HCT116 (cell line): ENCODE measurements at regions not wholly inside any gene's neighbourhood (a gene's known extent, or its start where the extent isn't known, plus 50 kb on each side); places are given as distances from the start of the nearest gene placed in this dataset.

Experiments used
- ATAC-seq: fragments of 200-7000 bp; cut with Tn5 transposase; 2 replicates; pipeline ENCODE4 v1.9.1; 2020; ENCODE audit warnings: mild to moderate bottlenecking, moderate library complexity
- BruUV-seq: library from RNA; stranded (reverse); fragments of 400-500 nt; replicated peaks from 2 replicates; lab custom pipeline; 2021; lab: Mats Ljungman, UMichigan
- CTCF ChIA-PET: fragments of 300-600 bp; sonication (Branson Sonifier 250); formaldehyde crosslinking; loops from one replicate; lab custom pipeline; 2021; ENCODE audit warnings: antibody characterized with exemption; lab: Charles Lee
- POLR2A ChIA-PET: fragments of 300-600, 350-600 bp; sonication (Branson Sonifier 250); formaldehyde crosslinking; loops from one replicate; lab custom pipeline; 2021; ENCODE audit warnings: antibody characterized with exemption; lab: Charles Lee
- RAD21 ChIA-PET, 2 experiments: fragments of 300-600 bp; sonication (Branson Sonifier 250); formaldehyde crosslinking; loops; one replicate each; lab custom pipeline; 2023; ENCODE audit warnings: low total read pairs in 2 of 2; ENCODE audit not compliant: uncharacterized antibody in 2 of 2, unreplicated experiment in 2 of 2, low non-redundant PET in 1 of 2; lab: Charles Lee
- DNase-seq: peaks from one replicate; pipeline ENCODE4 v3.0.0-alpha.2; 2010; ENCODE audit warnings: low read depth, low spot score
- H2AFZ ChIP-seq: fragments of 200-600 bp; shearing (Covaris generic), sonication (generic); 2 replicates; pipeline ENCODE4 v1.6.1; 2017; ENCODE audit warnings: low read depth, mixed run types, mixed read lengths, antibody characterized with exemption, low read length; ENCODE audit not compliant: poor library complexity, severe bottlenecking
- H3K27ac ChIP-seq: 2 replicates; pipeline ENCODE4 v1.5.1; 2012; ENCODE audit warnings: low read depth, low read length
- H3K27me3 ChIP-seq: fragments of 200-600 bp; sonication (generic); 2 replicates; pipeline ENCODE4 v1.6.1; 2016; ENCODE audit warnings: mixed run types, low read length, mixed read lengths; ENCODE audit not compliant: insufficient read depth
- H3K36me3 ChIP-seq, 2 experiments: fragments of 200-500 bp in 1 of 2; fragments of 200-600 bp in 1 of 2; sonication (Bioruptor generic) in 1 of 2; sonication (generic) in 1 of 2; 2 replicates each; pipeline versions ENCODE4 v1.5.1 to v1.6.1; 2014 to 2016; ENCODE audit warnings: low read length in 2 of 2, inconsistent platforms in 1 of 2, mixed read lengths in 1 of 2, mixed run types in 1 of 2; ENCODE audit not compliant: insufficient read depth in 2 of 2, control insufficient read depth in 1 of 2
- H3K4me1 ChIP-seq, 2 experiments: fragments of 200-600 bp in 1 of 2; sonication (generic) in 1 of 2; 2 replicates each; pipeline versions ENCODE4 v1.5.1 to v1.6.1; 2012 to 2017; ENCODE audit warnings: low read length in 2 of 2, inconsistent platforms in 1 of 2, mild to moderate bottlenecking in 1 of 2, mixed read lengths in 1 of 2, mixed run types in 1 of 2, moderate library complexity in 1 of 2; ENCODE audit not compliant: insufficient read depth in 2 of 2, control insufficient read depth in 1 of 2
- H3K4me2 ChIP-seq: fragments of 200-600 bp; sonication (generic); 2 replicates; pipeline ENCODE4 v1.6.1; 2017; ENCODE audit warnings: mixed run types, low read length, mixed read lengths
- H3K4me3 ChIP-seq, 2 experiments: fragments of 200-600 bp in 1 of 2; sonication (generic) in 1 of 2; replicated peaks in 1 of 2; 2 replicates each; pipeline ENCODE4 v1.5.1; 2011 to 2016; ENCODE audit warnings: low read length in 2 of 2, control low read depth in 1 of 2, low read depth in 1 of 2, mild to moderate bottlenecking in 1 of 2, mixed read lengths in 1 of 2, mixed run types in 1 of 2
- H3K79me2 ChIP-seq: fragments of 200-600 bp; sonication (generic); 2 replicates; pipeline ENCODE4 v1.6.1; 2017; ENCODE audit warnings: mild to moderate bottlenecking, mixed run types, low read length, moderate library complexity, mixed read lengths; ENCODE audit not compliant: insufficient read depth
- H3K9ac ChIP-seq: fragments of 200-600 bp; sonication (generic); 2 replicates; pipeline ENCODE4 v1.6.1; 2016; ENCODE audit warnings: low read length, mixed read lengths
- H3K9me2 ChIP-seq: fragments of 200-600 bp; sonication (generic), shearing (Covaris generic); 2 replicates; pipeline ENCODE4 v1.6.1; 2017; ENCODE audit warnings: mixed run types, mild to moderate bottlenecking, moderate library complexity; ENCODE audit not compliant: insufficient read depth
- H3K9me3 ChIP-seq, 2 experiments: fragments of 200-500 bp in 1 of 2; fragments of 200-600 bp in 1 of 2; sonication (Bioruptor generic) in 1 of 2; sonication (generic) in 1 of 2; 2 replicates each; pipeline ENCODE4 v1.6.1; 2014 to 2017; ENCODE audit warnings: low read length in 2 of 2, mixed read lengths in 2 of 2, inconsistent platforms in 1 of 2, low read depth in 1 of 2, mild to moderate bottlenecking in 1 of 2, mixed run types in 1 of 2, moderate library complexity in 1 of 2; ENCODE audit not compliant: control insufficient read depth in 1 of 2, insufficient read depth in 1 of 2
- H4K20me1 ChIP-seq: fragments of 200-600 bp; sonication (generic), shearing (Covaris generic); 2 replicates; pipeline ENCODE4 v1.6.1; 2017; ENCODE audit warnings: mixed run types, mild to moderate bottlenecking, moderate library complexity; ENCODE audit not compliant: insufficient read depth
- CEBPB ChIP-seq: IDR thresholded peaks from 2 replicates; pipeline ENCODE4 v1.6.1; 2012; ENCODE audit warnings: low read depth
- ELF1 ChIP-seq: IDR thresholded peaks from 2 replicates; pipeline ENCODE4 v1.6.1; 2012; ENCODE audit warnings: low read depth, borderline replicate concordance
- EZH2phosphoT487 ChIP-seq: fragments of 200-600 bp; IDR thresholded peaks from 2 replicates; pipeline ENCODE4 v1.6.1; 2018; ENCODE audit warnings: antibody characterized with exemption, borderline replicate concordance
- POLR2A ChIP-seq: IDR thresholded peaks from 2 replicates; pipeline ENCODE4 v1.7.0; 2011; ENCODE audit warnings: borderline replicate concordance; ENCODE audit not compliant: insufficient read depth, insufficient read length; ENCODE audit errors: extremely low read depth
- REST ChIP-seq: IDR thresholded peaks from 2 replicates; pipeline ENCODE4 v1.6.1; 2012; ENCODE audit warnings: low read depth
- SRF ChIP-seq: IDR thresholded peaks from 2 replicates; pipeline ENCODE4 v1.6.1; 2012; ENCODE audit warnings: low read depth
- TCF7L2 ChIP-seq: IDR thresholded peaks from 2 replicates; pipeline ENCODE4 v1.7.0; 2011; ENCODE audit warnings: borderline replicate concordance, inconsistent platforms; ENCODE audit not compliant: insufficient read depth, insufficient read length; ENCODE audit errors: extremely low read depth
- ZFX ChIP-seq: fragments of 450-650 bp; IDR thresholded peaks from 2 replicates; pipeline ENCODE4 v1.6.1; 2017
- intact Hi-C: fragments of 100-400 bp; cut with micrococcal nuclease; formaldehyde crosslinking; loops from 2 replicates; pipeline ENCODE4 v1.10.0; 2022

- H3K27me3 ChIP-seq, result no peaks in the 10 kb centered on the region
- intact Hi-C loops, result no loop called here
- no peaks in the 10 kb centered on the region for H3K79me2 ChIP-seq
- BruUV-seq, result no TSS peak
- ChIA-PET RAD21 (no interaction called here), CTCF (no interaction called here), POLR2A (no interaction called here)
- no peak overlapping the region for H3K4me2 ChIP-seq
- no peak overlapping the region for H2AFZ ChIP-seq
- no peaks in the 10 kb centered on the region for H3K4me1 ChIP-seq
- no peak for ATAC-seq
- H3K27ac ChIP-seq, result no peak overlapping the region
- H3K9me2 ChIP-seq, result no peaks in the 10 kb centered on the region
- no peaks in the 10 kb centered on the region for H3K9me3 ChIP-seq
- no peaks in the 10 kb centered on the region for H4K20me1 ChIP-seq
- DNase-seq, result no peak
- no peak overlapping the region for H3K4me3 ChIP-seq
- no peak overlapping the region for H3K9ac ChIP-seq
- no peak for TF ChIP-seq POLR2A
- no peak for TF ChIP-seq TCF7L2
- TF ChIP-seq, all 23 proteins: peak for 0
- no peaks in the 10 kb centered on the region for H3K36me3 ChIP-seq
Observed at GRCh38 chr14:23866269-23866668, 87.3 kb upstream of the DHRS4 start.

- Histone ChIP-seq H3K9me2 (no peaks in the 10 kb centered on the region), H3K79me2 (no peaks in the 10 kb centered on the region), H2AFZ (no peak overlapping the region), H4K20me1 (no peaks in the 10 kb centered on the region), H3K4me2 (no peak overlapping the region), H3K27me3 (no peaks in the 10 kb centered on the region), H3K9me3 (no peaks in the 10 kb centered on the region), H3K4me1 (no peaks in the 10 kb centered on the region), H3K4me3 (no peak overlapping the region), H3K27ac (no peak overlapping the region), H3K9ac (no peak overlapping the region), H3K36me3 (no peaks in the 10 kb centered on the region)
- DNase-seq (no peak), ATAC-seq (no peak)
- POLR2A ChIA-PET, result no interaction called here
- BruUV-seq, result no TSS peak
- intact Hi-C loops, result no loop called here
- TF ChIP-seq EZH2phosphoT487 (no peak), CEBPB (no peak), ELF1 (no peak), ZFX (no peak), REST (no peak), SRF (no peak)
- CTCF ChIA-PET, result no interaction called here
- RAD21 ChIA-PET, result no interaction called here
Observed at GRCh38 chr14:23869078-23869719, 84.4 kb upstream of the DHRS4 start.
